ENCODE measurements at regions not wholly inside any gene's neighbourhood (a gene's known extent, or its start where the extent isn't known, plus 50 kb on each side); places are given as distances from the start of the nearest gene placed in this dataset.

- TF ChIP-seq CTCF (IDR thresholded peaks at IDR 0.05) = no peak
- no peaks in the 10 kb centered on the region for H3K36me3 ChIP-seq (ENCODE audit: insufficient read depth in 1 of 2, low read depth in 1 of 2)
- 65 to 71% (median 69%) methylated on average over 2 of the region's 2 CpGs for WGBS, 3 donors
- H3K4me3 ChIP-seq = no peak overlapping the region
- ATAC-seq (no peak), DNase-seq (no peak)
- no peaks in the 10 kb centered on the region for H3K9me3 ChIP-seq
- no peak overlapping the region for H3K27ac ChIP-seq
- no peaks in the 10 kb centered on the region for H3K27me3 ChIP-seq (ENCODE audit: insufficient read depth in 3 of 3, low read length in 2 of 3)
- no peaks in the 10 kb centered on the region for H3K4me1 ChIP-seq
- intact Hi-C loops (cut with DNase I) = no loop called here
Measured at GRCh38 chr13:65606622-65607021, 1623.5 kb downstream of the PCDH9 start.

GRCh38 chr13:65605396-65605795 is 1624.7 kb downstream of the PCDH9 start:
- no peak overlapping the region for H3K27ac ChIP-seq
- H3K36me3 ChIP-seq (ENCODE audit: insufficient read depth in 1 of 2, low read depth in 1 of 2) = no peaks in the 10 kb centered on the region
- intact Hi-C loops (cut with DNase I) = no loop called here
- ATAC-seq = no peak
- no peaks in the 10 kb centered on the region for H3K9me3 ChIP-seq
- no peak overlapping the region for H3K4me3 ChIP-seq
- no peak for DNase-seq
- no peaks in the 10 kb centered on the region for H3K4me1 ChIP-seq
- TF ChIP-seq CTCF (IDR thresholded peaks at IDR 0.05) = no peak
- no peaks in the 10 kb centered on the region for H3K27me3 ChIP-seq (ENCODE audit: insufficient read depth in 3 of 3, low read length in 2 of 3)

- H3K27ac ChIP-seq = no peak overlapping the region
- TF ChIP-seq CTCF (IDR thresholded peaks at IDR 0.05) = no peak
- ATAC-seq = no peak
- H3K27me3 ChIP-seq (ENCODE audit: insufficient read depth in 3 of 3, low read length in 2 of 3) = no peaks in the 10 kb centered on the region
- H3K4me1 ChIP-seq = no peaks in the 10 kb centered on the region
- 89 to 91% (median 89%) methylated on average over 3 of the region's 3 CpGs for WGBS, 3 donors
- H3K9me3 ChIP-seq = no peaks in the 10 kb centered on the region
- no peak overlapping the region for H3K4me3 ChIP-seq
- intact Hi-C loops (cut with DNase I) = no loop called here
- DNase-seq = no peak
- no peaks in the 10 kb centered on the region for H3K36me3 ChIP-seq (ENCODE audit: insufficient read depth in 1 of 2, low read depth in 1 of 2)
Measured at GRCh38 chr13:65603160-65603559, 1627.0 kb downstream of the PCDH9 start.

- WGBS, 3 donors = 74 to 93% (median 76%) methylated on average over 1 of the region's 1 CpG
- intact Hi-C loops (cut with DNase I) = no loop called here
- no peak for TF ChIP-seq CTCF (IDR thresholded peaks at IDR 0.05)
Measured at GRCh38 chr13:65601855-65602254, 1628.3 kb downstream of the PCDH9 start.

GRCh38 chr13:65600702-65601101 is 1629.4 kb downstream of the PCDH9 start:
- H3K36me3 ChIP-seq (ENCODE audit: insufficient read depth in 1 of 2, low read depth in 1 of 2) = no peaks in the 10 kb centered on the region
- intact Hi-C loops (cut with DNase I) = no loop called here
- no peak for TF ChIP-seq CTCF (IDR thresholded peaks at IDR 0.05)
- no peaks in the 10 kb centered on the region for H3K4me1 ChIP-seq
- no peaks in the 10 kb centered on the region for H3K27me3 ChIP-seq (ENCODE audit: insufficient read depth in 3 of 3, low read length in 2 of 3)
- ATAC-seq (no peak), DNase-seq (no peak)
- no peak overlapping the region for H3K4me3 ChIP-seq
- WGBS, 3 donors = 20 to 35% (median 24%) methylated on average over 4 of the region's 4 CpGs
- no peak overlapping the region for H3K27ac ChIP-seq
- no peaks in the 10 kb centered on the region for H3K9me3 ChIP-seq

More at GRCh38 chr13:65601855-65602254, 1628.3 kb downstream of the PCDH9 start:
- Histone ChIP-seq H3K36me3 (ENCODE audit: insufficient read depth in 1 of 2, low read depth in 1 of 2) (no peaks in the 10 kb centered on the region), H3K4me3 (no peak overlapping the region), H3K9me3 (no peaks in the 10 kb centered on the region), H3K27ac (no peak overlapping the region), H3K27me3 (ENCODE audit: insufficient read depth in 3 of 3, low read length in 2 of 3) (no peaks in the 10 kb centered on the region), H3K4me1 (no peaks in the 10 kb centered on the region)
- ATAC-seq (no peak), DNase-seq (no peak)

Data from psoas muscle (tissue), 7 donors.